22Rv1 (cell line): ENCODE measurements at regions not wholly inside any gene's neighbourhood (a gene's known extent, or its start where the extent isn't known, plus 50 kb on each side); places are given as distances from the start of the nearest gene placed in this dataset.
"Not testable (repeated sequence)": the region's sequence is repeated elsewhere in the genome, so short reads cannot be mapped to it uniquely, and the experiment has no call there.

Experiments used
- H3K27ac ChIP-seq: fragments of 450-650 bp; 2 replicates; pipeline ENCODE4 v1.5.1; 2017
- CTCF ChIP-seq: fragments of 450-650 bp; IDR thresholded peaks from 2 replicates; pipeline ENCODE4 v1.5.1; 2017; ENCODE audit warnings: mild to moderate bottlenecking
- ZFX ChIP-seq: fragments of 450-650 bp; IDR thresholded peaks from 2 replicates; pipeline ENCODE4 v1.6.1; 2017; ENCODE audit warnings: antibody characterized with exemption, borderline replicate concordance

GRCh38 chr11:129538323-129538722 is 162.7 kb downstream of the BARX2 start:
- TF ChIP-seq CTCF (no peak), ZFX (no peak)
- no peak overlapping the region for H3K27ac ChIP-seq

GRCh38 chr11:129543515-129544290 is 168.1 kb downstream of the BARX2 start:
- TF ChIP-seq ZFX: no peak
- TF ChIP-seq CTCF: no peak
- H3K27ac ChIP-seq: no peak overlapping the region

- TF ChIP-seq ZFX (no peak), CTCF (no peak)
- no peak overlapping the region for H3K27ac ChIP-seq
Measured at GRCh38 chr11:129544691-129545090, 169.0 kb downstream of the BARX2 start.

- TF ChIP-seq CTCF: no peak
- no peak for TF ChIP-seq ZFX
- H3K27ac ChIP-seq: no peak overlapping the region
Measured at GRCh38 chr11:129546266-129546665, 170.6 kb downstream of the BARX2 start.

GRCh38 chr11:129557421-129557820 is 181.8 kb downstream of the BARX2 start:
- TF ChIP-seq CTCF (no peak), ZFX (no peak)
- no peak overlapping the region for H3K27ac ChIP-seq

- TF ChIP-seq ZFX (no peak), CTCF (no peak)
- no peak overlapping the region for H3K27ac ChIP-seq
Measured at GRCh38 chr11:129569007-129569406, 193.4 kb downstream of the BARX2 start.

GRCh38 chr11:129572667-129573066 is 197.0 kb downstream of the BARX2 start:
- not testable (repeated sequence) for H3K27ac ChIP-seq

- no peak for TF ChIP-seq ZFX
- no peak overlapping the region for H3K27ac ChIP-seq
Measured at GRCh38 chr11:129573161-129573560, 197.5 kb downstream of the BARX2 start.
